ENCODE measurements at regions not wholly inside any gene's neighbourhood (a gene's known extent, or its start where the extent isn't known, plus 50 kb on each side); places are given as distances from the start of the nearest gene placed in this dataset.

- no peak for TF ChIP-seq CTCF (conservative IDR thresholded peaks at IDR 0.05; ENCODE audit: low read depth, low read length)
- TF ChIP-seq EZH2 (IDR thresholded peaks at IDR 0.05; ENCODE audit: low read length, unreplicated experiment) = no peak
These were observed 64.9 kb upstream of the DYNLT3 start for GRCh38 chrX:37912304-37912703.
